ENCODE measurements at regions not wholly inside any gene's neighbourhood (a gene's known extent, or its start where the extent isn't known, plus 50 kb on each side); places are given as distances from the start of the nearest gene placed in this dataset.

GRCh38 chr7:114789161-114789560 is 132.7 kb upstream of the MDFIC start:
- TF ChIP-seq MAX (IDR thresholded peaks at IDR 0.05; ENCODE audit: insufficient read depth, insufficient read length) (no peak), POLR2AphosphoS5 (IDR thresholded peaks at IDR 0.05; ENCODE audit: insufficient read depth, low read depth, low read length) (no peak), POLR2A (IDR thresholded peaks at IDR 0.05; ENCODE audit: low read depth, low read length) (no peak), CTCF (IDR thresholded peaks at IDR 0.05; ENCODE audit: extremely low read depth in 1 of 2, insufficient read depth in 1 of 2, low read depth in 1 of 2, low read length in 2 of 2) (no peak), JUN (IDR thresholded peaks at IDR 0.05; ENCODE audit: borderline replicate concordance, insufficient read depth, insufficient read length, low read depth) (no peak), EZH2 (IDR thresholded peaks at IDR 0.05; ENCODE audit: borderline replicate concordance, low read depth, low read length, severe bottlenecking) (no peak)

All from endothelial cell of umbilical vein (primary cell).